Tibial nerve (tissue), 4 donors: ENCODE measurements at regions not wholly inside any gene's neighbourhood (a gene's known extent, or its start where the extent isn't known, plus 50 kb on each side); places are given as distances from the start of the nearest gene placed in this dataset.

ENCODE experiments used
- DNase-seq, 2 donors: peaks; one replicate each; pipeline ENCODE4 v3.0.0-alpha.2; 2019; ENCODE audit warnings: low spot score in 2 of 2
- H3K27ac ChIP-seq, 4 donors: fragments of 200-600 bp; sonication (generic) in 3 of 4; one replicate each; pipeline ENCODE4 v1.5.1; 2017 to 2019; ENCODE audit warnings: mild to moderate bottlenecking in 1 of 4
- H3K27me3 ChIP-seq, 2 donors: fragments of 200-600 bp; sonication (generic) in 1 of 2; one replicate each; pipeline versions ENCODE4 v1.5.1 to v1.6.0; 2017 to 2019
- H3K36me3 ChIP-seq, 3 donors: fragments of 200-600 bp; sonication (generic); one replicate each; pipeline ENCODE4 v1.5.1; 2018 to 2019
- H3K4me1 ChIP-seq, 4 donors: fragments of 200-600 bp; sonication (generic) in 3 of 4; one replicate each; pipeline ENCODE4 v1.5.1; 2017 to 2019
- H3K4me3 ChIP-seq, 4 donors: fragments of 200-600 bp; sonication (generic) in 3 of 4; one replicate each; pipeline ENCODE4 v1.5.1; 2017 to 2019; ENCODE audit warnings: mild to moderate bottlenecking in 1 of 4, moderate library complexity in 1 of 4
- H3K9me3 ChIP-seq, 4 donors: fragments of 200-600 bp; sonication (generic) in 3 of 4; one replicate each; pipeline ENCODE4 v1.5.1; 2017 to 2019
- EP300 ChIP-seq, 2 donors: sonication (generic); formaldehyde crosslinking; IDR thresholded peaks; one replicate each; pipeline ENCODE4 v1.6.1; 2017; ENCODE audit warnings: antibody characterized with exemption in 2 of 2, mild to moderate bottlenecking in 1 of 2
- POLR2A ChIP-seq, 2 donors: fragments of 450-650 bp; IDR thresholded peaks; one replicate each; pipeline ENCODE4 v1.6.1; 2017; ENCODE audit warnings: antibody characterized with exemption in 2 of 2, mild to moderate bottlenecking in 2 of 2, moderate library complexity in 2 of 2
- WGBS, 2 donors: methylation state at CpG; one replicate each; pipeline ENCODE4 v1.1.5; 2018; 5-methylcytosine and 5-hydroxymethylcytosine counted together
- TF ChIP-seq, protein P1 (sequence below), 5 experiments: fragments of 200-600 bp in 3 of 5; fragments of 450-650 bp in 2 of 5; sonication (generic) in 3 of 5; IDR thresholded peaks; one replicate each; pipeline ENCODE4 v1.5.1; 2016 to 2019; ENCODE audit warnings: antibody characterized with exemption in 5 of 5, mild to moderate bottlenecking in 3 of 5, moderate library complexity in 2 of 5

DNA sequence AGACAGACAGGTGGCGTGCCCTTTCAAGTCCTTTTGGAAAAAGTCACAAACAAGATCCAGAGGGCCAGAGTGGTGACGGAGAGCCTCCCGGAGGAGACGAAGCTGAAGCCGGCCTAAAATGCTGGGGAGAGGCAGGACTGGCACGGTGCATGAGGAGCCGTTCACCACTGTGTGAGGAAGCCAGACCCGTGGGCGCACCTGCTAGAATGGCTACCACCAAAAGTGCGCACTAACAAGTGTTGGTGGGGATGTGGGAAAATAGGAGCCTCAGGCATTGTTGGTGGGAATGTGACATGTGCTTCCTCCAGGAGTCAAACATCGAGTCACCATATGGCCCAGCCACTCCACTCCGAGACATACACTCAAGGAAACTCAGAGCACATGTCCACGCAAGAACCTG is 67.4 kb upstream of the HELT start:
- no peaks in the 10 kb centered on the region for H3K36me3 ChIP-seq
- no peak overlapping the region for H3K4me3 ChIP-seq
- 84 to 87% methylated on average over 13 of the region's 13 CpGs for WGBS, 2 donors
- no peaks in the 10 kb centered on the region for H3K4me1 ChIP-seq
- peaks cover 0 to 2% of the 10 kb centered on the region in 2 donors for H3K27me3 ChIP-seq
- H3K9me3 ChIP-seq = no peaks in the 10 kb centered on the region
- TF ChIP-seq, protein P1, sequence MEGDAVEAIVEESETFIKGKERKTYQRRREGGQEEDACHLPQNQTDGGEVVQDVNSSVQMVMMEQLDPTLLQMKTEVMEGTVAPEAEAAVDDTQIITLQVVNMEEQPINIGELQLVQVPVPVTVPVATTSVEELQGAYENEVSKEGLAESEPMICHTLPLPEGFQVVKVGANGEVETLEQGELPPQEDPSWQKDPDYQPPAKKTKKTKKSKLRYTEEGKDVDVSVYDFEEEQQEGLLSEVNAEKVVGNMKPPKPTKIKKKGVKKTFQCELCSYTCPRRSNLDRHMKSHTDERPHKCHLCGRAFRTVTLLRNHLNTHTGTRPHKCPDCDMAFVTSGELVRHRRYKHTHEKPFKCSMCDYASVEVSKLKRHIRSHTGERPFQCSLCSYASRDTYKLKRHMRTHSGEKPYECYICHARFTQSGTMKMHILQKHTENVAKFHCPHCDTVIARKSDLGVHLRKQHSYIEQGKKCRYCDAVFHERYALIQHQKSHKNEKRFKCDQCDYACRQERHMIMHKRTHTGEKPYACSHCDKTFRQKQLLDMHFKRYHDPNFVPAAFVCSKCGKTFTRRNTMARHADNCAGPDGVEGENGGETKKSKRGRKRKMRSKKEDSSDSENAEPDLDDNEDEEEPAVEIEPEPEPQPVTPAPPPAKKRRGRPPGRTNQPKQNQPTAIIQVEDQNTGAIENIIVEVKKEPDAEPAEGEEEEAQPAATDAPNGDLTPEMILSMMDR (IDR thresholded peaks at IDR 0.05) = no peak
- TF ChIP-seq EP300 (IDR thresholded peaks at IDR 0.05) (no peak), POLR2A (IDR thresholded peaks at IDR 0.05) (no peak)
- H3K27ac ChIP-seq = no peak overlapping the region
- no peak for DNase-seq

GRCh38 chr4:184951668-184952160 is 66.6 kb upstream of the HELT start:
- H3K9me3 ChIP-seq = no peaks in the 10 kb centered on the region
- no peak overlapping the region for H3K4me3 ChIP-seq
- H3K27me3 ChIP-seq = no peaks in the 10 kb centered on the region
- TF ChIP-seq POLR2A (IDR thresholded peaks at IDR 0.05) = no peak
- no peak for TF ChIP-seq EP300 (IDR thresholded peaks at IDR 0.05)
- TF ChIP-seq, protein P1 (IDR thresholded peaks at IDR 0.05) = no peak
- no peak for DNase-seq
- H3K36me3 ChIP-seq = no peaks in the 10 kb centered on the region
- no peak overlapping the region for H3K27ac ChIP-seq
- no peaks in the 10 kb centered on the region for H3K4me1 ChIP-seq
- WGBS, 2 donors = 92 to 94% methylated on average over 22 of the region's 22 CpGs

DNA sequence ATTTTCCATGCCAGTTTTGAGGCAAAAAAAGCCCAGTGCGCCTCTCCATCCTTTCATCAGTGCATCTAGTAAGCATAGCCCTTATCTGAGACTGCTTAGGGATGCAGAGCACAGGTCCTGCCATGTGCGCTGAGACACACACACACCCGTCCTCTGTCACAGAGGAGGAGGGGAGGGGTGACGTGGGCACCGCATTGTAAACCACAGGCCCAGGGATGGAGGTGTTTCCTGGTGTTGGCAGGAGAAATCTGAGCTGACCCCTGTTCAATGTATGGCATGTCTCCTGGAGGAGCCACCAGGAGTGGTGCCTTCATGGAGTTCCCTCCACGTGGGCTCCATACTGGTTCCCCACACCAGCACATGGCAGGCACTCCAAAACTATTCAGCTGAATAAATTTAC is 65.8 kb upstream of the HELT start:
- DNase-seq = no peak
- no peaks in the 10 kb centered on the region for H3K4me1 ChIP-seq
- H3K4me3 ChIP-seq = no peak overlapping the region
- H3K9me3 ChIP-seq = no peaks in the 10 kb centered on the region
- H3K36me3 ChIP-seq = no peaks in the 10 kb centered on the region
- no peak for TF ChIP-seq POLR2A (IDR thresholded peaks at IDR 0.05)
- TF ChIP-seq, protein P1 (IDR thresholded peaks at IDR 0.05) = no peak
- no peak for TF ChIP-seq EP300 (IDR thresholded peaks at IDR 0.05)
- H3K27ac ChIP-seq = no peak overlapping the region
- WGBS, 2 donors = 83 to 85% methylated on average over 6 of the region's 6 CpGs
- H3K27me3 ChIP-seq = no peaks in the 10 kb centered on the region

- 88 to 90% methylated on average over 8 of the region's 8 CpGs for WGBS, 2 donors
- DNase-seq = no peak
- Histone ChIP-seq H3K27ac (no peak overlapping the region), H3K4me1 (no peaks in the 10 kb centered on the region), H3K9me3 (no peaks in the 10 kb centered on the region), H3K4me3 (no peak overlapping the region), H3K36me3 (no peaks in the 10 kb centered on the region), H3K27me3 (no peaks in the 10 kb centered on the region)
- TF ChIP-seq POLR2A (IDR thresholded peaks at IDR 0.05) (no peak), EP300 (IDR thresholded peaks at IDR 0.05) (no peak)
- TF ChIP-seq, protein P1 (IDR thresholded peaks at IDR 0.05) = no peak
Measured at GRCh38 chr4:184953421-184953945, 64.8 kb upstream of the HELT start.

DNA sequence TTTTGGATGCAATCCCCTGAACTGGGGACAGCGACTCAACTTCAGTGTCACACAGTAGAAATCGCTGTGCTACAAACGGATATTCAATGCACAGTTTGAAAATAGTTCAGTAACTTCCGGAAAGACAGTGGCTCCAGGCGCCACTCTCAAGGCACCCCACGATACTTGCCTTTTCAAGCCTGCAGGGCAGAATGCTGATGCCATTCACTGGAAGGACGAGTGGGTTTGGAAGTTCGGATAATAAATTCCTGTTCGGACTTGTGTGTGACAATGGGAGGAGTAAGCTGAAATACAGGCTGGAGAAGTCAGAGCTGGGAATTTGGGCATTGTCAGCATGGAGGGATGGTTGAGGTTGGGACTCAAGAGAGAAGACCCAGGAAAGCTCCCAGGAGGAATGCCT is 64.3 kb upstream of the HELT start:
- Histone ChIP-seq H3K4me3 (no peak overlapping the region), H3K4me1 (no peaks in the 10 kb centered on the region), H3K9me3 (no peaks in the 10 kb centered on the region), H3K27ac (no peak overlapping the region), H3K27me3 (no peaks in the 10 kb centered on the region), H3K36me3 (no peaks in the 10 kb centered on the region)
- no peak for TF ChIP-seq POLR2A (IDR thresholded peaks at IDR 0.05)
- TF ChIP-seq EP300 (IDR thresholded peaks at IDR 0.05) = no peak
- TF ChIP-seq, protein P1 (IDR thresholded peaks at IDR 0.05) = no peak
- WGBS, 2 donors = 78 to 86% methylated on average over 9 of the region's 9 CpGs
- no peak for DNase-seq
